ENCODE measurements at regions not wholly inside any gene's neighbourhood (a gene's known extent, or its start where the extent isn't known, plus 50 kb on each side); places are given as distances from the start of the nearest gene placed in this dataset.

DNA sequence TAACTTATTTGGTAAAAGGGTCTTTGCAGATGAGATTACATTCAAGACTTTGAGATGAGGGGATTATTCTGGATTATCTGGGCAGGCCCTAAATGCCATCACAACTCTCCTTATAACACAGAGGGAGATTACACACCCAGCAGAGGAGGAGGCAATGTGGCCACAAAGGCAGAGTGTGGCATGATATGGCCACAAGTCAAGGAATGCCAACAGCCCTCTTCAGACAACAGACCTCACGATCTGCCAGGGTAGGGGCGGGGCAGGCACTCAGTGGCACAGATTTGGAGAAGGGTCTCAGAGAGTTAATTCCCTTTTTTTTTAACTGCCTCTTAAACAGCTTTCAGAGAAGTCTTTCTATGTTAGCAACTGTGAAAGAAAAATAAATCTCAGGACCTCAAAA, 96.9 kb downstream of the CYP26B1 start:
- no peak for TF ChIP-seq NR2C2 (IDR thresholded peaks at IDR 0.05; ENCODE audit: borderline replicate concordance, control insufficient read depth, insufficient read length, low read depth)
- TF ChIP-seq POLR2A (IDR thresholded peaks at IDR 0.05; ENCODE audit: low read depth, low read length) = no peak
- TF ChIP-seq, protein P1, sequence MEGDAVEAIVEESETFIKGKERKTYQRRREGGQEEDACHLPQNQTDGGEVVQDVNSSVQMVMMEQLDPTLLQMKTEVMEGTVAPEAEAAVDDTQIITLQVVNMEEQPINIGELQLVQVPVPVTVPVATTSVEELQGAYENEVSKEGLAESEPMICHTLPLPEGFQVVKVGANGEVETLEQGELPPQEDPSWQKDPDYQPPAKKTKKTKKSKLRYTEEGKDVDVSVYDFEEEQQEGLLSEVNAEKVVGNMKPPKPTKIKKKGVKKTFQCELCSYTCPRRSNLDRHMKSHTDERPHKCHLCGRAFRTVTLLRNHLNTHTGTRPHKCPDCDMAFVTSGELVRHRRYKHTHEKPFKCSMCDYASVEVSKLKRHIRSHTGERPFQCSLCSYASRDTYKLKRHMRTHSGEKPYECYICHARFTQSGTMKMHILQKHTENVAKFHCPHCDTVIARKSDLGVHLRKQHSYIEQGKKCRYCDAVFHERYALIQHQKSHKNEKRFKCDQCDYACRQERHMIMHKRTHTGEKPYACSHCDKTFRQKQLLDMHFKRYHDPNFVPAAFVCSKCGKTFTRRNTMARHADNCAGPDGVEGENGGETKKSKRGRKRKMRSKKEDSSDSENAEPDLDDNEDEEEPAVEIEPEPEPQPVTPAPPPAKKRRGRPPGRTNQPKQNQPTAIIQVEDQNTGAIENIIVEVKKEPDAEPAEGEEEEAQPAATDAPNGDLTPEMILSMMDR (IDR thresholded peaks at IDR 0.05 in 2 of 3, conservative IDR thresholded peaks at IDR 0.05 in 1 of 3; ENCODE audit: control insufficient read depth in 2 of 3, extremely low read depth in 1 of 3, insufficient read depth in 1 of 3, low read depth in 3 of 3, low read length in 3 of 3) = no peak
- TF ChIP-seq, protein P2, sequence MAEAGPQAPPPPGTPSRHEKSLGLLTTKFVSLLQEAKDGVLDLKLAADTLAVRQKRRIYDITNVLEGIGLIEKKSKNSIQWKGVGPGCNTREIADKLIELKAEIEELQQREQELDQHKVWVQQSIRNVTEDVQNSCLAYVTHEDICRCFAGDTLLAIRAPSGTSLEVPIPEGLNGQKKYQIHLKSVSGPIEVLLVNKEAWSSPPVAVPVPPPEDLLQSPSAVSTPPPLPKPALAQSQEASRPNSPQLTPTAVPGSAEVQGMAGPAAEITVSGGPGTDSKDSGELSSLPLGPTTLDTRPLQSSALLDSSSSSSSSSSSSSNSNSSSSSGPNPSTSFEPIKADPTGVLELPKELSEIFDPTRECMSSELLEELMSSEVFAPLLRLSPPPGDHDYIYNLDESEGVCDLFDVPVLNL (IDR thresholded peaks at IDR 0.05; ENCODE audit: low read depth, low read length) = no peak
- no peak for TF ChIP-seq NFYB (IDR thresholded peaks at IDR 0.05; ENCODE audit: insufficient read depth, low read depth, low read length)
- TF ChIP-seq, protein P3, sequence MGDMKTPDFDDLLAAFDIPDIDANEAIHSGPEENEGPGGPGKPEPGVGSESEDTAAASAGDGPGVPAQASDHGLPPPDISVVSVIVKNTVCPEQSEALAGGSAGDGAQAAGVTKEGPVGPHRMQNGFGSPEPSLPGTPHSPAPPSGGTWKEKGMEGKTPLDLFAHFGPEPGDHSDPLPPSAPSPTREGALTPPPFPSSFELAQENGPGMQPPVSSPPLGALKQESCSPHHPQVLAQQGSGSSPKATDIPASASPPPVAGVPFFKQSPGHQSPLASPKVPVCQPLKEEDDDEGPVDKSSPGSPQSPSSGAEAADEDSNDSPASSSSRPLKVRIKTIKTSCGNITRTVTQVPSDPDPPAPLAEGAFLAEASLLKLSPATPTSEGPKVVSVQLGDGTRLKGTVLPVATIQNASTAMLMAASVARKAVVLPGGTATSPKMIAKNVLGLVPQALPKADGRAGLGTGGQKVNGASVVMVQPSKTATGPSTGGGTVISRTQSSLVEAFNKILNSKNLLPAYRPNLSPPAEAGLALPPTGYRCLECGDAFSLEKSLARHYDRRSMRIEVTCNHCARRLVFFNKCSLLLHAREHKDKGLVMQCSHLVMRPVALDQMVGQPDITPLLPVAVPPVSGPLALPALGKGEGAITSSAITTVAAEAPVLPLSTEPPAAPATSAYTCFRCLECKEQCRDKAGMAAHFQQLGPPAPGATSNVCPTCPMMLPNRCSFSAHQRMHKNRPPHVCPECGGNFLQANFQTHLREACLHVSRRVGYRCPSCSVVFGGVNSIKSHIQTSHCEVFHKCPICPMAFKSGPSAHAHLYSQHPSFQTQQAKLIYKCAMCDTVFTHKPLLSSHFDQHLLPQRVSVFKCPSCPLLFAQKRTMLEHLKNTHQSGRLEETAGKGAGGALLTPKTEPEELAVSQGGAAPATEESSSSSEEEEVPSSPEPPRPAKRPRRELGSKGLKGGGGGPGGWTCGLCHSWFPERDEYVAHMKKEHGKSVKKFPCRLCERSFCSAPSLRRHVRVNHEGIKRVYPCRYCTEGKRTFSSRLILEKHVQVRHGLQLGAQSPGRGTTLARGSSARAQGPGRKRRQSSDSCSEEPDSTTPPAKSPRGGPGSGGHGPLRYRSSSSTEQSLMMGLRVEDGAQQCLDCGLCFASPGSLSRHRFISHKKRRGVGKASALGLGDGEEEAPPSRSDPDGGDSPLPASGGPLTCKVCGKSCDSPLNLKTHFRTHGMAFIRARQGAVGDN (IDR thresholded peaks at IDR 0.05) = no peak
- TF ChIP-seq SUZ12 (IDR thresholded peaks at IDR 0.05; ENCODE audit: unreplicated experiment) = no peak
- TF ChIP-seq MXI1 (IDR thresholded peaks at IDR 0.05; ENCODE audit: low read depth, low read length) = no peak
- TF ChIP-seq KAT2A (conservative IDR thresholded peaks at IDR 0.05; ENCODE audit: control insufficient read depth, low read depth, low read length) = no peak

All from GM12878 (cell line).